Esophagus (tissue), 2 donors: ENCODE measurements at regions not wholly inside any gene's neighbourhood (a gene's known extent, or its start where the extent isn't known, plus 50 kb on each side); places are given as distances from the start of the nearest gene placed in this dataset.

Experiments
- H3K27ac ChIP-seq, 2 donors: one replicate each; pipeline ENCODE4 v1.5.1; 2013; ENCODE audit warnings: low read depth in 2 of 2, mild to moderate bottlenecking in 2 of 2, inconsistent platforms in 1 of 2, low read length in 1 of 2, moderate library complexity in 1 of 2
- H3K27me3 ChIP-seq, 2 donors: one replicate each; pipeline ENCODE4 v1.6.1; 2013; ENCODE audit warnings: low read length in 2 of 2, control low read depth in 1 of 2, mild to moderate bottlenecking in 1 of 2; ENCODE audit not compliant: insufficient read depth in 2 of 2, control insufficient read depth in 1 of 2
- H3K36me3 ChIP-seq, 2 donors: one replicate each; pipeline ENCODE4 v1.6.1; 2013; ENCODE audit warnings: low read length in 1 of 2; ENCODE audit not compliant: control insufficient read depth in 2 of 2, insufficient read depth in 2 of 2
- H3K4me1 ChIP-seq, 2 donors: one replicate each; pipeline ENCODE4 v1.6.1; 2013; ENCODE audit warnings: low read length in 1 of 2; ENCODE audit not compliant: control insufficient read depth in 2 of 2, insufficient read depth in 2 of 2
- H3K4me3 ChIP-seq, 2 donors: one replicate each; pipeline ENCODE4 v1.5.1; 2013; ENCODE audit warnings: low read length in 2 of 2, mild to moderate bottlenecking in 2 of 2, low read depth in 1 of 2, moderate library complexity in 1 of 2
- H3K9me3 ChIP-seq, 2 donors: one replicate each; pipeline ENCODE4 v1.6.1; 2013; ENCODE audit warnings: mild to moderate bottlenecking in 2 of 2, low read depth in 1 of 2, low read length in 1 of 2, moderate library complexity in 1 of 2; ENCODE audit not compliant: control insufficient read depth in 2 of 2, insufficient read depth in 1 of 2
- WGBS, 2 donors: extraction: QIAGEN DNeasy Blood & Tissue Kit; methylation state at CpG; one replicate each; pipeline ENCODE4 v1.1.7; 2013; 5-methylcytosine and 5-hydroxymethylcytosine counted together
- donor health status: healthy with polysubstance abuse.
- donor health status: Bipolar disorder and iron deficiency.

DNA sequence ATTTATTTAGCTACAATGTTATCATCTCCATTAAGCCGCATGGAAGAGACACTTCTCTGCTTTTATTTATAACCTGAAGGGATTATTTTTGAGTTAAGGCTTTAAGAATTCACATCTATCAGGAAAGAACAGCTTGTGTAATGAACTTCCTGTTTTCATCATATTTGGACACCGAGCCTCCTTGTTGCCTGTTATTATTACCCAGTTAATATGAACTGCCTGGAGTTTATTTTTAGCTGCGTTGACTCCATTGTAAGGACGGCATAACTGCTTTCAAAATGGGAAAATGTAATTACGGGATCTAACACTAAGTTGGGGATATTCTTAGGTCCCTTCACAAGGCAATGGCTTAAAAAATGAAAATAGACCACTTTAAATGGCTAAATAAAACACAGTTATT is 89.0 kb upstream of the NR4A3 start:
- no peak overlapping the region for H3K4me3 ChIP-seq
- H3K27ac ChIP-seq: no peak overlapping the region
- no peaks in the 10 kb centered on the region for H3K27me3 ChIP-seq
- 35 to 36% methylated on average over 5 of the region's 5 CpGs for WGBS, 2 donors
- H3K36me3 ChIP-seq: no peaks in the 10 kb centered on the region
- H3K9me3 ChIP-seq: no peaks in the 10 kb centered on the region
- H3K4me1 ChIP-seq: no peaks in the 10 kb centered on the region

DNA sequence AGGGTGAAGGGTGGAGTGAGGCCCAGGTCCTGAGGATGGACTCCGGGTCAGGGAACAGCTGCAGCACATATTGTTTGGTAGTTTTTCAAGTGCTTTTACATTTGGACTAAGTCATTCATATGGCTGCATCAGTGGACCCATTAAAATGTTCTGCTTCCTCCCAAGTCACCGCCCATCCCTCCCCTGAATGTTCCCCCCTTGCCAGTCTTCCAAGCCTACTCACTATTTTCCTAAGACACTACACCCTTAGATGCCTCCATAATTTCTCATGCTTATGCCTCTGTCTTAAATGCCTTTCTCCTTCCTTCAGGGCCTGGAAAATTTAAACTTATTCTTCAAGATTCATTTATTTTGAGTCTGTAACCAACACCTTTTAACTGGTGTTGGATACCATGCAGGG is 86.6 kb upstream of the NR4A3 start:
- no peaks in the 10 kb centered on the region for H3K9me3 ChIP-seq
- no peaks in the 10 kb centered on the region for H3K4me1 ChIP-seq
- H3K27ac ChIP-seq: no peak overlapping the region
- H3K4me3 ChIP-seq: no peak overlapping the region
- 97% methylated on average over 2 of the region's 2 CpGs for WGBS, 2 donors
- H3K36me3 ChIP-seq: no peaks in the 10 kb centered on the region
- H3K27me3 ChIP-seq: peaks cover 0 to 3% of the 10 kb centered on the region in 2 donors

DNA sequence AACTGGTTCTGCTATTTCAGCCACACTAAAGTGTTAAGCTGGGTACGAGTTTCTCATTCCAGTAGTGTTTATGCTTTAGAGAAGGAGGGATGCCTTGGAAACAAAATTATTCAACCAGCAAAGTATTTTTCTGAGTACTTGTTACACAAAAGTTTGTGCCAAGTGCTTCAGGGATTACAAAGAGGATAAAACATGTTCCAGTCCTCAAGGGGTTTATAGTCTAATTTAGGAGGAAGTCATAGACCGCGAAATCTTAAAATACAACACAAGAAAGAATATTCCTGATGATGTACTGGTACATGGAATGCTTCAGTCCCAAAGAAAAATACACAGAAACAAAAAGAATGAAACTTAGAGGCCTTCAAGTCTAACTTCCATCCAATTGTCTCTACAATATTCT is 85.4 kb upstream of the NR4A3 start:
- Histone ChIP-seq H3K27ac (no peak overlapping the region), H3K27me3 (peaks cover 0 to 3% of the 10 kb centered on the region in 2 donors), H3K4me1 (no peaks in the 10 kb centered on the region), H3K36me3 (no peaks in the 10 kb centered on the region), H3K4me3 (no peak overlapping the region), H3K9me3 (no peaks in the 10 kb centered on the region)
- 69% methylated on average over 3 of the region's 3 CpGs for WGBS, 2 donors

DNA sequence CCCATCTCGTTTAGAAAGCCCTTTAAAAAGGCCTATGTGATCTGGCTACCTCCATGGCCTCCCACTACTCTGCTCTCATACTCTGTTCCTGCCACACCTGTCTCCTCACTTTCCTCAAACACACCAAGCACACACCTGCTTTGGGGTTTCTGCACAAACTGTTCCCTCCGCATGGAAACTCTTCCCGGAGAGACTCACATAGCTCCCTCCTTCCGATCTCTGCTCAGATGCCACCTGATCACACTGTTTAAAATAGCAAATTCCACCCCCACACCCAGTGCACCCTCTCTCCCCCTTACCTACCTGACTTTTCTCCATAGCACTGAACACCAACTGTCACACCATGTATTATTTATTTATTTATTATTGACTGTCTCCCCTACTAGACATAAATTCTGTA is 84.0 kb upstream of the NR4A3 start:
- H3K9me3 ChIP-seq: no peaks in the 10 kb centered on the region
- no peaks in the 10 kb centered on the region for H3K36me3 ChIP-seq
- H3K27ac ChIP-seq: no peak overlapping the region
- no peaks in the 10 kb centered on the region for H3K4me1 ChIP-seq
- H3K4me3 ChIP-seq: no peak overlapping the region
- H3K27me3 ChIP-seq: peaks cover 0 to 3% of the 10 kb centered on the region in 2 donors
- whole genome bisulfite sequencing, 2 donors: 85 to 87% methylated on average over 4 of the region's 4 CpGs

DNA sequence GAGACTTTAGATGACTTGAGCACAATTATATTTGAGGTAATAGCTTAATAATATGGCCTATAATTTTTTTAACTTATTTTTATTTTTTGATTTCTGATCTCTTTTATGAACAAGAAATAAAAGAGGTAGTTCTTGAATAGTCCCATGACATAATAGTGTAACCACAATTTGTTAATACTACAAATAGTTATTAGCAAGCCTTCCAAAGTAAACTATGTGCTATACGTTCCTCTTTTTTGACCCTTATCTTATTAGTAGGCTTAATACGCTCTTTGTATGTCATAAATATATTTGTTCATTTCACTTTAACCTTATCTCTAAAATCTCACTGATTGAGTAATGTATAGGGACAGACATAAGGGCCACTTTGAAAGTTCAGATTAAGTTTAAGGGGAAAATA is 78.7 kb upstream of the NR4A3 start:
- Histone ChIP-seq H3K9me3 (no peaks in the 10 kb centered on the region), H3K27me3 (peaks cover 0 to 3% of the 10 kb centered on the region in 2 donors), H3K4me3 (no peak overlapping the region), H3K36me3 (no peaks in the 10 kb centered on the region), H3K4me1 (no peaks in the 10 kb centered on the region), H3K27ac (no peak overlapping the region)
- 72 to 75% methylated on average over 2 of the region's 2 CpGs for WGBS, 2 donors

DNA sequence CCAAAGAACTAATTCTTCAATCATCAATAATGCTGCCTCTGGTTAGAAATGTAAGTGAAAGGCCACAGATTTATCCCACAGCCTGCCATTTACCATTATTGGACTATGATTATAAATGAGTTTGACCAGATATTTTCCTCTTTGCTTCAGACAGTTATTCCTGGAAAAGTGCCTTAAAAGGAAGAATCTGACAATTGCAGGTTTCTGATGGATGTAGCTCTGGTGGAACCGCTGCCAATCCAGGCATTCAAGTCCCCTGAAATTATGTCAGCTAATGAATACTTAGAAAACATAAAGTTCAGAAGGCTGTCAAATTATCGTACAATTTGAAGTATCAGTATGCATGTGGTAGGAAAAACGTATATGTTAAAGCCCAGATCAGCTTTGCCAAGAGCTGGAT is 78.2 kb upstream of the NR4A3 start:
- Histone ChIP-seq H3K27ac (no peak overlapping the region), H3K27me3 (peaks cover 0 to 3% of the 10 kb centered on the region in 2 donors), H3K4me3 (no peak overlapping the region), H3K36me3 (no peaks in the 10 kb centered on the region), H3K9me3 (no peaks in the 10 kb centered on the region), H3K4me1 (no peaks in the 10 kb centered on the region)
- WGBS, 2 donors: 77 to 80% methylated on average over 3 of the region's 3 CpGs

DNA sequence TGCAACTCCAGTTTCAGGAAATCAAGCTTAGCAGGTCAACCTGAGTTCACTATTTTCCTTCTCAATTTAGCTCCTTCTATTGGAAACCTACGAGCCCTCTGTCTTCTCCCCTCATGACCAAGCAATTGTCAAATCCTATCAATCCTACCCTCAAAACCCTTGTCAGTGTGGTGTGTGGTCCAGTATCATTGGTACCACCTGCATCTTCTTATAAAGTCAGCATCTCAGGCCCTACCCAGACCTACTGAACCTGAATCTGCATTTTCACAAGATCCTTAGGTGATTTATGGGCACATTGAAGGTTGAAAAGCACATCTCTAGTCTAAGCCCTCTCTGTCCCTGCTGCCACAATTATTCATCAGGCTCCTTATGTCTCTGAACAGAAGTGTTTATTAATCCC is 77.6 kb upstream of the NR4A3 start:
- Histone ChIP-seq H3K9me3 (no peaks in the 10 kb centered on the region), H3K36me3 (no peaks in the 10 kb centered on the region), H3K27ac (no peak overlapping the region), H3K4me1 (no peaks in the 10 kb centered on the region), H3K4me3 (no peak overlapping the region), H3K27me3 (peaks cover 0 to 3% of the 10 kb centered on the region in 2 donors)
- WGBS, 2 donors: 55 to 77% methylated on average over 1 of the region's 1 CpG

DNA sequence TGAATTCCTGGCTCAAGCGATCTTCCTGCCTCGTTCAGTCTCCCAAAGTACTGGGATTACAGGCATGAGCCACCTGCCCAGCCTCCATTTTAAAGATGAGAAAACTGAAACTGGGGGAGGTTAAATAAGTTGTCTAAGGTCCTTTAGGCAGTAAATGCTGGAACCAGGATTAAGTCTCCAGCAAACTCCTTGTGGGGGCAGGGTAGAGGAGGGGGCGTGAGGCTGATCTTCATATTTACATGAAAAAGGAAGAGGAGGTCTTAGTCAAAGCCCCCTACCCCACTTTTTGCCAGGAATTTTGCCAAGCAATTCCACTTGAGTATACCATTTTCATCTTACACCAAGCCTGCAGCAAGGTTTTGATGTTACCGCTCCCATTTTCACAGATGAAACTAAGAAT is 76.6 kb upstream of the NR4A3 start:
- Histone ChIP-seq H3K36me3 (no peaks in the 10 kb centered on the region), H3K27ac (no peak overlapping the region), H3K27me3 (no peaks in the 10 kb centered on the region), H3K9me3 (no peaks in the 10 kb centered on the region), H3K4me1 (no peaks in the 10 kb centered on the region), H3K4me3 (no peak overlapping the region)
- WGBS, 2 donors: 89% methylated on average over 4 of the region's 4 CpGs

DNA sequence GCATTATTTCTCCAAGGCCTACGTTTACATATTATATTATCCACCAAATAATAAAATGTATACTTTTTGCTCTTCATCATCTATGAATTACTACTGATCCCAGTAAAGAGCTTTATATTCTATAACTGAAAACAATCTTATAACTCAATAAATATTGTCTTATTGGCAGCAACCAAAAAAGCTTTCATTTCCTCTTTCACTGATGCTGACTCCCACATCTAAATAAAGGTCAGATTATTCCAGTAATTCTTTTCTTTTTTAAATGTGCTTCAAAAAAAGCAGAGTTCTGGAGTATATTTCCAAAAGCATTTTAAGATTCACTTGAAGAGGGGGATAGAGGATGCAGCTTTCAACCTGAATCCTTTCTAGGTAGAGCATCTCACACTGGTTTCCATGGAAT is 75.3 kb upstream of the NR4A3 start:
- no peaks in the 10 kb centered on the region for H3K36me3 ChIP-seq
- no peaks in the 10 kb centered on the region for H3K4me1 ChIP-seq
- H3K9me3 ChIP-seq: no peaks in the 10 kb centered on the region
- H3K27me3 ChIP-seq: no peaks in the 10 kb centered on the region
- H3K4me3 ChIP-seq: no peak overlapping the region
- H3K27ac ChIP-seq: no peak overlapping the region
- WGBS, 2 donors: 86 to 89% methylated on average over 1 of the region's 1 CpG

DNA sequence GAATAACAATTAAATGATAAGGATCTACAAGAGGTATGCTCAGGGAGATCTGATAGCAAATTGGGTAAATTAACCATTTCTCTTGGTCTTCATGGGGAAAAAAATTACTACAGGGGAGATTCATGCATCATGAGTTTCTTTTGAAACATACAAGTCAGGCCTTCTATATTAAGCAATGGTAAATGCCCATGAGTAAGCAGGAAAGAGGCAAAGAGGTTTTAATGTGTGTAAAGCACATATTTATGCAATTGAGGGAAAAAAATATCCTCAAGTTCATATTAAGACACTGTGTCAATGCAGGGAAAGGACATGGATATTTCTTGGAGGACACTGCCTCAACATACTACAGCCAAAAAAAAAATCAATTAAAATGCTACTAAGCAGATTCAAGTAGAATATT is 73.4 kb upstream of the NR4A3 start:
- no peaks in the 10 kb centered on the region for H3K27me3 ChIP-seq
- H3K9me3 ChIP-seq: no peaks in the 10 kb centered on the region
- no peak overlapping the region for H3K4me3 ChIP-seq
- H3K36me3 ChIP-seq: no peaks in the 10 kb centered on the region
- H3K27ac ChIP-seq: no peak overlapping the region
- no peaks in the 10 kb centered on the region for H3K4me1 ChIP-seq
